Sigmoid colon (tissue), 4 donors: ENCODE measurements at regions not wholly inside any gene's neighbourhood (a gene's known extent, or its start where the extent isn't known, plus 50 kb on each side); places are given as distances from the start of the nearest gene placed in this dataset.

ENCODE experiments used
- CTCF ChIP-seq, 4 experiments: fragments of 450-650 bp in 3 of 4; fragments of 200-600 bp in 1 of 4; IDR thresholded peaks; one replicate each; pipeline ENCODE4 v1.5.1; 2016 to 2019; ENCODE audit warnings: antibody characterized with exemption in 4 of 4, mild to moderate bottlenecking in 3 of 4, moderate library complexity in 2 of 4
- POLR2A ChIP-seq, 2 donors: fragments of 450-650 bp; IDR thresholded peaks; one replicate each; pipeline ENCODE4 v1.6.1; 2016; ENCODE audit warnings: antibody characterized with exemption in 2 of 2, mild to moderate bottlenecking in 2 of 2, moderate library complexity in 2 of 2
- POLR2AphosphoS5 ChIP-seq, 4 donors: sonication (generic); formaldehyde crosslinking; IDR thresholded peaks; one replicate each; pipeline ENCODE4 v1.6.1; 2017; ENCODE audit warnings: antibody characterized with exemption in 4 of 4

- TF ChIP-seq CTCF (IDR thresholded peaks at IDR 0.05), result no peak
- TF ChIP-seq POLR2A (IDR thresholded peaks at IDR 0.05), result no peak
- TF ChIP-seq POLR2AphosphoS5 (IDR thresholded peaks at IDR 0.05), result no peak
Observed at GRCh38 chr14:43175896-43176295, 1331.2 kb downstream of the FSCB start.
